ENCODE measurements at regions not wholly inside any gene's neighbourhood (a gene's known extent, or its start where the extent isn't known, plus 50 kb on each side); places are given as distances from the start of the nearest gene placed in this dataset.

GRCh38 chr4:184528051-184528450 lies 53.7 kb upstream of the IRF2 start:
- Mint-ChIP-seq H3K36me3 (peaks cover 10% of the 10 kb centered on the region), H3K4me1 (peaks cover 12% of the 10 kb centered on the region), H3K9me3 (peaks cover 44% of the 10 kb centered on the region), H3K27ac (no peak overlapping the region), H3K4me3 (no peak overlapping the region), H3K27me3 (ENCODE audit: insufficient read depth, low read depth) (no peaks in the 10 kb centered on the region)
- H2AFZ ChIP-seq (replicated peaks), result no peak overlapping the region
- no peaks in the 10 kb centered on the region for H3K27me3 ChIP-seq
- H3K4me2 ChIP-seq, result no peak overlapping the region
- H3K4me1 ChIP-seq, result no peaks in the 10 kb centered on the region
- H4K20me1 ChIP-seq (ENCODE audit: low read depth), result no peaks in the 10 kb centered on the region
- no peak overlapping the region for H3K27ac ChIP-seq
- no peaks in the 10 kb centered on the region for H3K36me3 ChIP-seq
- no peaks in the 10 kb centered on the region for H3K79me2 ChIP-seq (ENCODE audit: low read depth)
- H3K4me3 ChIP-seq, result no peak overlapping the region
- no peak overlapping the region for H3K9ac ChIP-seq
- H3F3A ChIP-seq (ENCODE audit: low read depth), result no peaks in the 10 kb centered on the region
- peaks cover 11% of the 10 kb centered on the region for H3K9me3 ChIP-seq (ENCODE audit: low read depth)
- TF ChIP-seq EZH2 (IDR thresholded peaks at IDR 0.05) (no peak), CTCF (IDR thresholded peaks at IDR 0.05) (no peak), EZH2phosphoT487 (IDR thresholded peaks at IDR 0.05) (no peak)
- DNase-seq (ENCODE audit: low spot score), result no peak

GRCh38 chr4:184526228-184526627 lies 51.9 kb upstream of the IRF2 start:
- no peak overlapping the region for H3K9ac ChIP-seq
- Mint-ChIP-seq H3K36me3 (peaks cover 7% of the 10 kb centered on the region), H3K27ac (no peak overlapping the region), H3K4me3 (no peak overlapping the region), H3K4me1 (peaks cover 12% of the 10 kb centered on the region), H3K27me3 (ENCODE audit: insufficient read depth, low read depth) (no peaks in the 10 kb centered on the region), H3K9me3 (peaks cover 52% of the 10 kb centered on the region)
- no peaks in the 10 kb centered on the region for H3K36me3 ChIP-seq
- H3K4me1 ChIP-seq, result no peaks in the 10 kb centered on the region
- no peak for DNase-seq (ENCODE audit: low spot score)
- peaks cover 11% of the 10 kb centered on the region for H3K9me3 ChIP-seq (ENCODE audit: low read depth)
- H3K27ac ChIP-seq, result no peak overlapping the region
- H3K4me2 ChIP-seq, result no peak overlapping the region
- H3K79me2 ChIP-seq (ENCODE audit: low read depth), result no peaks in the 10 kb centered on the region
- H4K20me1 ChIP-seq (ENCODE audit: low read depth), result no peaks in the 10 kb centered on the region
- no peak overlapping the region for H2AFZ ChIP-seq (replicated peaks)
- TF ChIP-seq EZH2phosphoT487 (IDR thresholded peaks at IDR 0.05), result no peak
- no peak for TF ChIP-seq CTCF (IDR thresholded peaks at IDR 0.05)
- H3K4me3 ChIP-seq, result no peak overlapping the region
- no peaks in the 10 kb centered on the region for H3F3A ChIP-seq (ENCODE audit: low read depth)
- H3K27me3 ChIP-seq, result no peaks in the 10 kb centered on the region
